RPMI7951 (cell line): ENCODE measurements at regions not wholly inside any gene's neighbourhood (a gene's known extent, or its start where the extent isn't known, plus 50 kb on each side); places are given as distances from the start of the nearest gene placed in this dataset.

Source experiments
- DNase-seq: peaks from one replicate; pipeline ENCODE4 v3.0.0-alpha.2; 2012; ENCODE audit warnings: low read depth

- DNase-seq = no peak
Measured at GRCh38 chr18:57243624-57244179, 96.8 kb downstream of the BOD1L2 start.

DNA sequence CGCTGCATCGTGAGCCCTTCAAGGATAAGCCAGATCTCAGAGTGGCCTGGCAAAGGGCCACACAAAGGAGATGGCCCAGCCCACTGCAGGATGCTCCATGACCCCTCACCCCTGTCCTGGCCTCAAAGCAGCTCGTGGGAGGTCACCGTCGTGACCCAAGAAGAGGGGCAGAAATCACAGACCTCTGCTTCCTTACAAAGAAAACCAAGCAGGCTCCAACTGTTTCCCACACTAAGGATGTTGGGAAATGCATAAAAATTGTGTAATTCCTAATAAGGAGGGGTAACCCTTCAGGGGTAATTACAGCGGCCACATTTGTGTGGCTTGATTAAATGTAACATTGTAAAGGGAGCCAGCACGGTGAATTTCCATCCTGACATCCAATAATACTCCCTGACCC is 102.3 kb downstream of the BOD1L2 start:
- no peak for DNase-seq

DNA sequence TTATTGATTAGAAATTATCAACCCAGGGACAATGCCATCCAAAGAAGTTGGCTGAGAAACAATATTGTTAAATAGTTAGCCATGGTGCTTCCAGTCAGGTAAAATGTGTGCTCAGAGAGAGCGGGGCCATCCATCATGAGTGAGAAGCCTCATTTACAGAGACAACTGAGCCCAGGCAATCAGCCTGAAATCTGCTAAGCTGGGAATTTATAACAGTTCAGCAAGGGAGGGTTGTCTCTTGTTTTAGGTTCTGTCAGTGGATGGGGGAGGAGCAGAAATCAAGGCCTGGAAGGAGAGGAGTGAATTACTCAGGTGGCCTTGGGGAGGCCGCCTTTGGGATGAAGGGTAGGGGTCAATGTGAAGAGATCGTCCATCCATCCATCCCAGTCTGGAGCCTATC is 102.5 kb upstream of the ST8SIA3 start:
- DNase-seq = no peak

DNA sequence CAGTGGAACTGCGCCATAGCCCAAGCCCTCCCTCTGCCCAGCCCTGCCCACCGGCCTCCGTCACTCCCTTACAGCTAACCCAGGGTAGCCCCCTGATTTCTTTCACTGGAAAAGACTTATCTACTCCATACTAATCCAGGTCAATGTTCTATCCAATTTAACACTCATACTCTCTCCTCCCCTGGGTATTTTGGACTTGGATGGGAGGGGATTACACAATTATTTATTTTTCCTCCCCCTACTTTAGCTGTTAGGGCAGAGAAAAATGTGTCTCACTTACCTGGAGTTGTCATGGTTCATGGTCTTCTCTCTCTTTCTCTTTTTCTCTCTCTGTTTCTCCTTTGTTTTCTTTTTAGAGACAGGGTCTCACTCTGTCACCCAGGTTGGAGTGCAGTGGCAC is 100.6 kb upstream of the ST8SIA3 start:
- no peak for DNase-seq

DNA sequence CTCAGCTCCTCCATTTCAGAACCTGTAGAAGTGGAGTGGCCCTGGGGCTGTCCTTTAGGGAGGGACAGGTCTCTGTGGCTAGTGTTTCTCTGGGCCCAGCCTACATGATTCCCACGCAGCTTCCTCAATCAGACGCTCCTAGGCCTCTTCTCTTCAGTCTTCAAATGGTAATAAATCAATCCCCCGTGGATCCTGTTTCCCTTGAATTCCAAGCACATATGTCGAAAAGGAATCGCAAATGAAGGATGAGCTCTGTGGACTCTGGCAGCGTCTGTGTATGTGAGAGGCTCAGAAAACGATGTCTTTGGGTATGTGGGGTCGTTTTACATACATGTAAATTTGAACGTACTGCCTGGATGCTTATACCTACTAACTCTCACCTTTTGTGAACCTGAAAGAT is 98.5 kb upstream of the ST8SIA3 start:
- no peak for DNase-seq

GRCh38 chr18:57258131-57258777 is 94.1 kb upstream of the ST8SIA3 start:
- DNase-seq = no peak

DNA sequence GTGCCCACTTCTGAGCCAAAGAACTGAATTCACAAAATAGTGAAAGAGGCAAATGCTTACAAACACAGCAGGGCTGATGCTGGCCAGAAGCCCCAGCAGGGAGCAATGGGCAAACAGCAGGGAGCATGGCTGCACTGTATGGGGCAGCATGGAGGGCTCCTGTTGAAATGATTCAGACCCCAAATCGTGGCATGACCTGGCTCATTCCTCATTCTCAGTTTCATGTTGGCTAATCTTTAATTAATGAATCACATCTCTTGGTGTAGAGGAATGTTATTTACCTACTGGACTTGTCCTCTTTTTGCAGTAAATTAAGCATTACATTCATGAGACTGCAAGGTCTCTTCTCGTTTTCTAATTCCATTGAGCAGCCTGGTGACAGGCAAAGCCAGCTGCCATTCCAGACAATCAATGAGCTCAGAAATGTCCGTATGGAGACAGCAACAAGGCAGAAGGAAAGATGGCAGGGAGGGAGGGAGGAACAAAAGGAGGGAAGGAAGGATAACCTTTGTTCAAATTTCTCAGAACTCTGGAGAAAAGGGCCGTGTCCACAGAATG is 84.9 kb upstream of the ST8SIA3 start:
- no peak for DNase-seq

GRCh38 chr18:57269756-57270155 is 82.6 kb upstream of the ST8SIA3 start:
- DNase-seq = no peak

- DNase-seq = no peak
Measured at GRCh38 chr18:57270156-57270555, 82.2 kb upstream of the ST8SIA3 start.

DNA sequence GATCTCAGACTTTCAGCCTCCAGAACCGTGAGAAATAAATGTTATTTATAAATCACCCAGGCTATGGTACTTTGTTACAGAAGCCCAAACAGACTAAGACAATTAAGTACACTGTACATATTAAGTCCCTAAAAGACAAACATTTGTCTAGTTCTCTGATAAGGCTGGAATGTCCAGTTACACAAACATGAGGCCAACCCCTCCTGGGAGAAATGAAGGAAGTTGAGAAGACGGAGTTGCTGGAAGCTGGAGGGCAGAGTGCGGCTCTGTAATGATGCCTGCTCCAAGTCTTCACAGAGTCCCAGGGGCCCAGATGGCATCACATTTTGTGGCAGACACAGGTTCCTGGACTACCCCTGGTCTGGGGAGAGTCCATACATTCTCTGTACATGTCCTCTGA is 79.2 kb upstream of the ST8SIA3 start:
- no peak for DNase-seq

- DNase-seq = no peak
Measured at GRCh38 chr18:57275111-57275510, 77.2 kb upstream of the ST8SIA3 start.

- DNase-seq = no peak
Measured at GRCh38 chr18:57276829-57277228, 75.5 kb upstream of the ST8SIA3 start.

DNA sequence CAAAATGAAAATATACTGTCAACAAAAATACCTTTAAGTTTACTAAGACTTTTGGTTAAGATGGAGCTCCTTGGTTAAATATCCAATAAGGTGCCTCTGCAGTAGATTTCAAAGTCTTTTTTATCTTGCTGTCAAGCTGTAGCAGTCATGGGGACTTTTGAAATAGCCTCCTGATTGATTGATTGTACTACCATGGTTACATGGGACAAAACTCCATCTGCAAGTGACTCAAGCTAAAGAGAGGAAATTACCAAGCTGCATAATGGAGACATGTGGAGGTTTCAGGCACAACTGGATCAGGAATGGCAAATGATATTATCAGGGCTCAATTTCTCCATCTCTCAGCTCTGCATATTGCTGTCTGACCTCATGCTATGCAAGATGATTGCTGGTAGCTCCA is 73.4 kb upstream of the ST8SIA3 start:
- DNase-seq = no peak

DNA sequence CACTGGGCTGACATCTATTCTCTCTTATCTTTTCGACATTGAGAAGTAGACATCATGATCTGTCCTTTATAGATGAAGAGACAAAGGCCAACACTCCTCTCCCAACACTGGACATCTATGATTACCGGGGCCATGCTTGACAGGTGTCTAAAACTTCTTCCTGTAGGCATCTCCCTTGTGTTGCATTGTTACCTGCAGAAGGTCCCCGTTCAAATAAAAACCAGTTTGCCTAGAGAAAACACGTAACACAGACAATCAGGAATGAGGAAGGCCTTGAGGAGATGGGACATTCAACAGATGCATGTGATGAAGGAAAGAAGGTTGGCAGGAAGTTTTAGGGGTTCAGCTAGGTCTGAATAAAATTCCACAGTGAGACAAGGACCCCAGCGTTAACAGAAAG is 70.8 kb upstream of the ST8SIA3 start:
- DNase-seq = no peak

DNA sequence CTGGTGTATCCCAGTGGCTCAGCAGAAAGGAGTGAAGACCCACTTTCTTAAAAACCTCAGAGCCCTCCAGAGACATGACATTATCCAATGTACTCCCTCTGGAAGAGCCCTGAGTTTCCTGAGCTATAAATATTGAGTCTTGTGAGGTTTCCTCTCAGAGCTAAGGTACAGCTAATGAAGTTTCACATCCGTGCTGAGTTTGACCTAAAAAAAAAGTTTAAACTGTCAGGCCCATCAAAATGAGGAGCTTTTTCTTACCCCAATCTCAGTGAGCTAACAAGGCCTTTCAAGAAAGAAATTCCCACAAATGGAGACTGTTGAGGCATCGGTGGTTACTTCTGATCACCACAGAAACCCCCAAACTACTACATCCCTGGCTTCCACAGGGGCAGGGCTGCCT is 65.4 kb upstream of the ST8SIA3 start:
- no peak for DNase-seq

DNA sequence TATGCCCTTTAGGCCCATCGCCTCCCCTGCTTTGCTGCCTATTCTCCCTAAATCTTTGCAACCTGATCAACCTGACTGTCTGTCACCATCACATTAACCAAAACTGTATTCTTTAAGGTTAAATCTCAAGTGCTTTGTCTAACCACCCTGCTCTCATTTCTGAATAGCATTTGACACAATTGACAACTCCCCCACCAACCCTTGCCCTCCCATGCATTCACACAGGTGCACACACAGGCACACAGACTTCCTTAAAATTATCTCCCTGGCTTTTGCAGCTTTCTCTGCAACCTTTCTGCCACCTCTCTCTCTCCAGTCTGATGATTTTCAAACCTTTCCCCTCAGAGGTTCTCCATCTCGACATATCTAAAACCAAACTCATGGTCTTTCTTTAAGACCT is 64.6 kb upstream of the ST8SIA3 start:
- DNase-seq = no peak

DNA sequence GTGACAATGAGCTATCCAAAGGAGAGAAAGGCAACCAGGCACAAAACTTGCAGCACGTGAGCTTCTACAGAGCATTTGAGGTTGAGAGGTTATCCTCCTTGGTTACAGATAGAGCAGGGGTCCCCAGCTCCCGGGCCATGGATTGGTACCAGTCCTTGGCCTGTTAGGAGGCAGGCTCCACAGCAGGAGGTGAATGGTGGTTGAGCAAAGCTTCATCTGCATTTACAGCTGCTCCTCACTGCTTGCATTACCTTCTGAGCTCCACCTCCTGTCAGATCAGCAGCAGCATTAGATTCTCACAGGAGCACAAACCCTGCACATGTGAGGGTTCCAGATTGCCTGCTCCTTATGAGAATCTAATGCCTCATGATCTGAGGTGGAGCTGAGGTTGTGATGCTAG is 57.8 kb upstream of the ST8SIA3 start:
- no peak for DNase-seq

GRCh38 chr18:57296336-57296735 is 56.0 kb upstream of the ST8SIA3 start:
- DNase-seq = no peak

GRCh38 chr18:57297306-57297705 is 55.1 kb upstream of the ST8SIA3 start:
- DNase-seq = no peak

DNA sequence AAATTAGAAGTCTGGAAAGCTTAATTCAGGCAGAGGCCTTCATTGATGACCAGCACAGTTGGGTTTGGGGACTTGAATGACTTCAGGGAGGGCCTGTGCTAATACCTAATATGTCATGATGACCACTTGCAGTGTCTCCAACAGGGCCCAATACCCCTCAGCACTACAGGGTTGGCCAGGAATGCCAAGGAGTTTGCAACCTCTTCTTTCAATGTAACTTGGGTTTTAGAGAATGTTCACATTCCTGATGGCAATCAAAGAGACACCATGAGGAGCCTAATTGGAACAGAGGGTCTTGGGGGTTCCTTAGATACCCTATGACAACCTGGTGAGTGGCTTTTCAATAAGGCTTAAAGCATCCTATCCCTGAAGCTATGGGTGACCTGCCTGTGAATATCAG is 52.4 kb upstream of the ST8SIA3 start:
- no peak for DNase-seq

GRCh38 chr18:57301573-57302559 is 50.5 kb upstream of the ST8SIA3 start:
- no peak for DNase-seq
